OCI-LY1 (cell line): ENCODE measurements at regions not wholly inside any gene's neighbourhood (a gene's known extent, or its start where the extent isn't known, plus 50 kb on each side); places are given as distances from the start of the nearest gene placed in this dataset.

ENCODE experiments used
- CTCF ChIP-seq: fragments of 200-600 bp; sonication (generic), shearing (Covaris generic); IDR thresholded peaks from 2 replicates; pipeline ENCODE4 v1.5.1; 2017; ENCODE audit warnings: mild to moderate bottlenecking, antibody characterized with exemption, low read length, moderate library complexity, mixed read lengths
- EZH2 ChIP-seq: fragments of 200-600 bp; sonication (generic), shearing (Covaris generic); IDR thresholded peaks from 2 replicates; pipeline ENCODE4 v1.8.0; 2017; ENCODE audit warnings: borderline replicate concordance, mixed run types, mild to moderate bottlenecking, antibody characterized with exemption, low read length, moderate library complexity, mixed read lengths

GRCh38 chr5:125874057-125874456 is 549.2 kb upstream of the GRAMD2B start:
- no peak for TF ChIP-seq CTCF
- no peak for TF ChIP-seq EZH2
